Activated effector memory CD4-positive, alpha-beta T cell treated with anti-CD3 and anti-CD28 coated beads, Interleukin-2, amount 50 U/mL, for 16 hours (primary cell): ENCODE measurements at regions not wholly inside any gene's neighbourhood (a gene's known extent, or its start where the extent isn't known, plus 50 kb on each side); places are given as distances from the start of the nearest gene placed in this dataset.

ENCODE experiments used
- DNase-seq: peaks from one replicate; pipeline ENCODE4 v3.0.0-alpha.2; 2020

GRCh38 chr2:226064932-226065570, 665.5 kb downstream of the NYAP2 start:
- no peak for DNase-seq

GRCh38 chr2:226063704-226064440, 664.4 kb downstream of the NYAP2 start:
- DNase-seq = no peak

- no peak for DNase-seq
Observed at GRCh38 chr2:226059961-226060627, 660.6 kb downstream of the NYAP2 start.

- DNase-seq = no peak
Observed at GRCh38 chr2:226057914-226058313, 658.4 kb downstream of the NYAP2 start.

- no peak for DNase-seq
Observed at GRCh38 chr2:226057365-226057764, 657.9 kb downstream of the NYAP2 start.

GRCh38 chr2:226052772-226053416, 653.4 kb downstream of the NYAP2 start:
- DNase-seq = no peak

GRCh38 chr2:226050822-226051221, 651.3 kb downstream of the NYAP2 start:
- no peak for DNase-seq

- no peak for DNase-seq
Observed at GRCh38 chr2:226048611-226049010, 649.1 kb downstream of the NYAP2 start.

GRCh38 chr2:226045080-226045479, 645.6 kb downstream of the NYAP2 start:
- DNase-seq = no peak

- DNase-seq = no peak
Observed at GRCh38 chr2:226040344-226040900, 640.9 kb downstream of the NYAP2 start.

- DNase-seq = no peak
Observed at GRCh38 chr2:226037526-226037925, 638.0 kb downstream of the NYAP2 start.

- no peak for DNase-seq
Observed at GRCh38 chr2:226031647-226032501, 632.4 kb downstream of the NYAP2 start.

GRCh38 chr2:226030788-226031646, 631.5 kb downstream of the NYAP2 start:
- no peak for DNase-seq

GRCh38 chr2:226030369-226030768, 630.9 kb downstream of the NYAP2 start:
- no peak for DNase-seq

GRCh38 chr2:226023946-226024345, 624.4 kb downstream of the NYAP2 start:
- no peak for DNase-seq

GRCh38 chr2:226023383-226023782, 623.9 kb downstream of the NYAP2 start:
- DNase-seq = no peak

- no peak for DNase-seq
Observed at GRCh38 chr2:226020956-226021355, 621.4 kb downstream of the NYAP2 start.

GRCh38 chr2:226020176-226020575, 620.7 kb downstream of the NYAP2 start:
- no peak for DNase-seq

- DNase-seq = no peak
Observed at GRCh38 chr2:226018641-226019040, 619.1 kb downstream of the NYAP2 start.

- DNase-seq = no peak
Observed at GRCh38 chr2:226017537-226017936, 618.0 kb downstream of the NYAP2 start.

GRCh38 chr2:226017107-226017506, 617.6 kb downstream of the NYAP2 start:
- DNase-seq = no peak
